BLaER1 treated with 17β-estradiol and CSF1 and Interleukin-3, amounts not matched to agents 10 nM and 100 nM (cell line): ENCODE measurements at regions not wholly inside any gene's neighbourhood (a gene's known extent, or its start where the extent isn't known, plus 50 kb on each side); places are given as distances from the start of the nearest gene placed in this dataset.
"Not testable (repeated sequence)": the region's sequence is repeated elsewhere in the genome, so short reads cannot be mapped to it uniquely, and the experiment has no call there.

Experiments used
- H3K27ac ChIP-seq, 11 experiments: shearing (Covaris generic); formaldehyde crosslinking; 2 replicates each; pipeline ENCODE4 v1.8.1; 2022
- H3K27me3 ChIP-seq, 11 experiments: shearing (Covaris generic); formaldehyde crosslinking; 2 replicates each; pipeline ENCODE4 v1.8.1; 2022
- H3K36me3 ChIP-seq, 11 experiments: shearing (Covaris generic); formaldehyde crosslinking; 2 replicates each; pipeline ENCODE4 v1.8.1; 2022
- H3K4me1 ChIP-seq, 10 experiments: shearing (Covaris generic); formaldehyde crosslinking; 2 replicates each; pipeline ENCODE4 v1.8.1; 2022
- H3K4me2 ChIP-seq, 11 experiments: shearing (Covaris generic); formaldehyde crosslinking; 2 replicates each; pipeline ENCODE4 v1.8.1; 2022
- H3K4me3 ChIP-seq, 10 experiments: shearing (Covaris generic); formaldehyde crosslinking; 2 replicates each; pipeline ENCODE4 v1.8.1; 2022
- H3K9ac ChIP-seq, 11 experiments: shearing (Covaris generic); formaldehyde crosslinking; 2 replicates each; pipeline ENCODE4 v1.8.1; 2022
- H3K9me3 ChIP-seq, 11 experiments: shearing (Covaris generic); formaldehyde crosslinking; replicated peaks in 1 of 11; 2 replicates each; pipeline ENCODE4 v1.8.1; 2022
- H4K20me1 ChIP-seq, 11 experiments: shearing (Covaris generic); formaldehyde crosslinking; 2 replicates each; pipeline ENCODE4 v1.8.1; 2022
- Cebpa-rat ChIP-seq, 11 experiments: shearing (Covaris generic); IDR thresholded peaks; 2 replicates each; pipeline ENCODE4 v1.8.1; 2022

DNA sequence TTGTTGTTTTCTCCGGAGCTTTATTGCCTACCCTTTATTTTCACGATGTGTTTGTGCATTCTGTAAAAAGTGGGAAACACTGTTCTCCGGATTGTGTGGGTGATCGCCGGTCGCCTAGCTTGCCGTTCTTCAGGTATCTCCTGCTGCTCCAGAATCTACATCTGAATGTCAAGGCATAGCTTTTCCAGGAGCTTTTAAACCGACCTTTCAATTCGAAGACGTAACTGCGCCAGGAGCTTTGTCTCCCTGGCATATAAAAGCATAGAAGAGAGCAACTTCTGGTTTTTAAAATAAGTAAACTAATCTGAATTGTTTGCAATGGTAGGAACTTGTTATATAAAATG is 96.0 kb downstream of the HFE start:
- Histone ChIP-seq H4K20me1 (peaks cover 0 to 25% (median 0%) of the 10 kb centered on the region in 11 experiments; a peak in 3 of 22 replicates), H3K27me3 (peaks cover 35 to 49% (median 42%) of the 10 kb centered on the region in 11 experiments), H3K4me3 (peak overlapping the region; percentile 44 to 67 (median 54); a peak in 19 of 20 replicates), H3K27ac (0 out of 22 replicates have a peak overlapping the region, but pooled peaks of 1 of the 11 experiments have one; percentile 28), H3K4me2 (peak overlapping the region in 10 of 11 experiments; percentile 58 to 82 (median 74); a peak in 20 of 22 replicates), H3K4me1 (peaks cover 3 to 14% (median 10%) of the 10 kb centered on the region in 10 experiments; a peak in 15 of 20 replicates), H3K36me3 (no peaks in the 10 kb centered on the region), H3K9me3 (peaks cover 7 to 34% (median 20%) of the 10 kb centered on the region in 11 experiments; a peak in 19 of 22 replicates), H3K9ac (0 out of 22 replicates have a peak overlapping the region, but pooled peaks of 2 of the 11 experiments have one; percentile 40 to 44)
- TF ChIP-seq Cebpa-rat (IDR thresholded peaks at IDR 0.05) = no peak

DNA sequence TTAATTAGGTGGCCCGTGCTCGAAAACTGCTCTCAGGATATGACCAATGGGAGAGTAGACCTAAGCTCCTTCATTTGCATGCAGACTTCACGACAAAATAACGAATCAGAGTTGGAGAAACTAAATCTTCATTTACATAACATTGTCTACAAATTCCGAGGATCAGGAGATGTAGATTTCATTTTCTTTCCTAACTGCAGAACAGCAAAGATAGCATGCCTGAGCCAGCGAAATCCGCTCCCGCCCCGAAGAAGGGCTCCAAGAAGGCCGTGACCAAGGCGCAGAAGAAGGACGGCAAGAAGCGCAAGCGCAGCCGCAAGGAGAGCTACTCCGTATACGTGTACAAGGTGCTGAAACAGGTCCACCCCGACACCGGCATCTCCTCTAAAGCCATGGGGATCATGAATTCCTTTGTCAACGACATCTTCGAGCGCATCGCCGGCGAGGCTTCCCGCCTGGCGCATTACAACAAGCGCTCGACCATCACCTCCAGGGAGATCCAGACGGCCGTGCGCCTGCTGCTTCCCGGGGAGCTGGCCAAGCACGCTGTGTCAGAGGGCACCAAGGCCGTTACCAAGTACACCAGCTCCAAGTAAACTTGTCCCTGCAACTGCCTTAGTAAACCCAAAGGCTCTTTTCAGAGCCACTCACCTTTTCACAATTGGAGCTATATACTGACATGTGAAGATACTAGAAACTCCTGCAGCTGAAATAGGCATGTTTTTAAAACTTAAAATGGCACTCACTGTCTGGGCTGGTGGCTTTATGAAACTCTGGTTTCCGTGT is 96.5 kb downstream of the HFE start:
- H3K4me3 ChIP-seq = peak overlapping the region; percentile 44 to 67 (median 54)
- H3K36me3 ChIP-seq = no peaks in the 10 kb centered on the region
- no peak for TF ChIP-seq Cebpa-rat (IDR thresholded peaks at IDR 0.05)
- H3K9ac ChIP-seq = peak overlapping the region in 10 of 11 experiments; percentile 6 to 57 (median 44); a peak in 16 of 22 replicates
- peaks cover 40 to 55% (median 47%) of the 10 kb centered on the region in 11 experiments for H3K27me3 ChIP-seq
- H3K27ac ChIP-seq = peak overlapping the region in 6 of 11 experiments; percentile 18 to 53 (median 36); a peak in 7 of 22 replicates
- peak overlapping the region; percentile 57 to 82 (median 73) for H3K4me2 ChIP-seq
- peaks cover 7 to 19% (median 16%) of the 10 kb centered on the region in 10 experiments; a peak in 16 of 20 replicates for H3K4me1 ChIP-seq
- peaks cover 0 to 31% (median 0%) of the 10 kb centered on the region in 11 experiments; a peak in 3 of 22 replicates for H4K20me1 ChIP-seq
- peaks cover 7 to 34% (median 20%) of the 10 kb centered on the region in 11 experiments; a peak in 19 of 22 replicates for H3K9me3 ChIP-seq

DNA sequence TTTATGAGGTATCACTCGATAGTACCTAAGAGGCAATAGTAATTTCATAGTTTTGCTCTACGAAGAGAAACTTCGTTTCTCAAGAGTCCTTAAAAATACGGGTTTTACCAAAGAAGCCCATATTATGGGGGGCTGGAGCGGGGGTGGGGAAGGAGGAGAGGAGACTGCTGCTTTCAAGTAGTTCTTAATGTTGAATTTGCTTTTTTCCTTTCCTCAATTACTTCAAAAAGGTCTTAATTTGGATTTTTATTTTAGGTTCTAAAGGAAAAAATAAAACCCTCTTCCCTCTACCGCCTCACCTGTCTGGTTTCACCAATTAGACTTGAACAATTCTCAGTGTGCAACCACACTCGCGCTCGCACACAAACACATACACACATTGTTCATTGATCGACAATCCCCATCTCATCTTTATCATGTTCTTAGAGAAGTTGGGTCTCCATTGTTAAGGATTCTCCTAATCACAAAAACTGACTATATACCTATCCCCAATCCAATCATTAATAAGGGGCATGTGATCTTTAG is 97.2 kb downstream of the HFE start:
- no peak for TF ChIP-seq Cebpa-rat (IDR thresholded peaks at IDR 0.05)
- H3K27me3 ChIP-seq = peaks cover 41 to 59% (median 52%) of the 10 kb centered on the region in 11 experiments
- H3K4me3 ChIP-seq = peak overlapping the region; percentile 44 to 67 (median 54)
- H3K9me3 ChIP-seq = peaks cover 7 to 34% (median 20%) of the 10 kb centered on the region in 11 experiments; a peak in 19 of 22 replicates
- H3K4me1 ChIP-seq = peaks cover 10 to 23% (median 21%) of the 10 kb centered on the region in 10 experiments; a peak in 19 of 20 replicates
- H3K27ac ChIP-seq = peak overlapping the region in 1 of 11 experiments; percentile 44; a peak in 2 of 22 replicates
- H3K4me2 ChIP-seq = peak overlapping the region; percentile 57 to 82 (median 73); a peak in 21 of 22 replicates
- peaks cover 0 to 37% (median 0%) of the 10 kb centered on the region in 11 experiments; a peak in 3 of 22 replicates for H4K20me1 ChIP-seq
- peak overlapping the region in 8 of 11 experiments; percentile 6 to 57 (median 44); a peak in 6 of 22 replicates for H3K9ac ChIP-seq
- H3K36me3 ChIP-seq = no peaks in the 10 kb centered on the region

DNA sequence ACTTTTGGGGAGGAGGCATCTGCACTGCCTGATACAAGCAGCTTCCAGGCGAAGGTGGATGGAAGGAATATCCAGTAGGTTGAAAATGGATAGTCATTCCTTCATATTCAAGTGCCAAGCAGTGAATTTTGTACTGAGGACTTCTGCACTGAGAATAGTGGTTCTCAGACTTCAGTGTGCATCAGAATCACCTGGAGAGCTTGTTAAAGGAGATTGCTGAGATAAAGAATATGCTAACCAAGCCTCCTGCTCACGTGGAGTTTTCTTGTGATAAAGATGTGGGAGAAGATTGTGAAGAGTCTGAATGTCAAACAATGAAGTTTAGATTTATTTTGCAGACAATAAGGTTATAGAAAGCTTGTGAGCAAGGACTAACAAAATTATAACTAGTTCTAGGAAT is 97.8 kb downstream of the HFE start:
- no peak for TF ChIP-seq Cebpa-rat (IDR thresholded peaks at IDR 0.05)
- H3K9ac ChIP-seq = no peak overlapping the region
- H3K9me3 ChIP-seq = peaks cover 7 to 34% (median 20%) of the 10 kb centered on the region in 11 experiments; a peak in 19 of 22 replicates
- peaks cover 0 to 43% (median 0%) of the 10 kb centered on the region in 11 experiments; a peak in 3 of 22 replicates for H4K20me1 ChIP-seq
- no peaks in the 10 kb centered on the region for H3K36me3 ChIP-seq
- H3K4me2 ChIP-seq = no peak overlapping the region; a peak in 1 of 22 replicates
- no peak overlapping the region for H3K4me3 ChIP-seq
- H3K27ac ChIP-seq = no peak overlapping the region
- H3K27me3 ChIP-seq = peaks cover 41 to 59% (median 53%) of the 10 kb centered on the region in 11 experiments
- peaks cover 16 to 29% (median 27%) of the 10 kb centered on the region in 10 experiments; a peak in 19 of 20 replicates for H3K4me1 ChIP-seq

DNA sequence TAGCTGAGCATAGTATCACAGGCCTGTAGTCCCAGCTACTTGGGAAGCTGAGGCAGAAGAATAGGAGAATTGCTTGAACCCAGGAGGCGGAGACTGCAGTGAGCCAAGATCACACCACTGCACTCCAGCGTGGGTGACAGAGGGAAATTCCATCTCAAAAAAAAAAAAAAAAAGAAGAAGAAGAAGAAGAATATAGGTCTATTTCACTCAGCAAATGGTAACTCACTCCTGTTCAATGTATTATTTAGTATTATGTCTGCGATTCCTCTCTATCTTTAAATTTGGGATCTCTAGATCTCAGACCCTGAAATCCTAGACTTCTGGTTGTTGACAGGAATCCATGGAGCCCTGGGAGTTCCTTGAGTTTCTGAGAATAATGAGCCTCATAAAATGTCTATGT is 98.6 kb downstream of the HFE start:
- Histone ChIP-seq H3K9ac (no peak overlapping the region), H3K27ac (no peak overlapping the region), H4K20me1 (peaks cover 0 to 51% (median 0%) of the 10 kb centered on the region in 11 experiments; a peak in 3 of 22 replicates), H3K9me3 (peaks cover 7 to 34% (median 20%) of the 10 kb centered on the region in 11 experiments; a peak in 19 of 22 replicates), H3K27me3 (peaks cover 41 to 59% (median 53%) of the 10 kb centered on the region in 11 experiments), H3K4me2 (no peak overlapping the region), H3K36me3 (no peaks in the 10 kb centered on the region), H3K4me1 (peaks cover 19 to 36% (median 28%) of the 10 kb centered on the region in 10 experiments; a peak in 19 of 20 replicates), H3K4me3 (no peak overlapping the region)
- no peak for TF ChIP-seq Cebpa-rat (IDR thresholded peaks at IDR 0.05)

DNA sequence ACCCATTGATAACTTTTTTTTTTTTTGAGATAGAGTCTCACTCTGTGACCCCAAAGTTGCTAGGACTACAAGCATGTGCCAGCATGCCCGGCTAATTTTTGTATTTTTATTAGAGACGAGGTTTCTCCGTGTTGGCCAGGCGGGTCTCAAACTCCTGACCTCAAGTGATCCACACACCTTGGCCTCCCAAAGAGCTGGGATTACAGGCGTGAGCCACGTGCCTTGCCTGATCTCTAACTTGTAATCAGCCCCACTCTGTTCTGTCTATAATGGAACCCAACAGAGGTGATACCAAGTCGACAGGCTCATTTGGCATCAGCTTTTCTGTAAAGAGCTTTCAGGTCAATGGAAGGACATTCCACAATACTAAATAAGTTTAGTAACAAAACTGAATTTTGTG is 99.4 kb downstream of the HFE start:
- Histone ChIP-seq H3K4me3 (no peak overlapping the region), H3K9ac (no peak overlapping the region), H3K4me1 (peaks cover 19 to 36% (median 28%) of the 10 kb centered on the region in 10 experiments; a peak in 19 of 20 replicates), H3K27ac (no peak overlapping the region), H3K36me3 (peaks cover 0 to 6% (median 0%) of the 10 kb centered on the region in 11 experiments; a peak in 1 of 22 replicates), H4K20me1 (peaks cover 0 to 59% (median 0%) of the 10 kb centered on the region in 11 experiments; a peak in 3 of 22 replicates), H3K9me3 (peaks cover 7 to 31% (median 19%) of the 10 kb centered on the region in 11 experiments; a peak in 19 of 22 replicates), H3K4me2 (no peak overlapping the region), H3K27me3 (peaks cover 41 to 59% (median 53%) of the 10 kb centered on the region in 11 experiments)
- no peak for TF ChIP-seq Cebpa-rat (IDR thresholded peaks at IDR 0.05)

DNA sequence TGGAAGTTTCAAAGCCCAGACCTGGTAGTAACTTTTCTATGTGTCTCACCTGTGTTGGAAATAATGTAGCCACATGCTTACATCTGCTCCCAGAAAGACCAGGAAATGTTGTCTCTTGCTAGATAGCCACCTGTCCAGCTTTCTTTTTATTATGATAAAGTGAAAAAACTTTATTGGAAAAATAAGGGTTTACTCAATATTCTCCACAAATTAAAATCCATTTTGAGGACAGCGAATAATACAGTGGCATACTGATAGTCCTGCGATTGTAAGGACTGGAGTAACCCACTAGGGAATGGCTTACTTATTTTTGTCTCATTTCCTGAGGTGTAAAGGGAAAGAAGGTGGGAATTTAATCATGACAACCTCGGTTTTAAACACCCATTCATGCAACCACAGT is 100.1 kb downstream of the HFE start:
- H3K4me3 ChIP-seq = no peak overlapping the region
- no peak overlapping the region for H3K4me2 ChIP-seq
- H3K36me3 ChIP-seq = peaks cover 0 to 6% (median 0%) of the 10 kb centered on the region in 11 experiments; a peak in 1 of 22 replicates
- peaks cover 19 to 36% (median 28%) of the 10 kb centered on the region in 10 experiments; a peak in 19 of 20 replicates for H3K4me1 ChIP-seq
- no peak for TF ChIP-seq Cebpa-rat (IDR thresholded peaks at IDR 0.05)
- H3K9ac ChIP-seq = no peak overlapping the region
- peaks cover 0 to 59% (median 0%) of the 10 kb centered on the region in 11 experiments; a peak in 3 of 22 replicates for H4K20me1 ChIP-seq
- H3K27me3 ChIP-seq = peaks cover 41 to 59% (median 53%) of the 10 kb centered on the region in 11 experiments
- no peak overlapping the region for H3K27ac ChIP-seq
- H3K9me3 ChIP-seq = peaks cover 7 to 27% (median 13%) of the 10 kb centered on the region in 11 experiments; a peak in 18 of 22 replicates

DNA sequence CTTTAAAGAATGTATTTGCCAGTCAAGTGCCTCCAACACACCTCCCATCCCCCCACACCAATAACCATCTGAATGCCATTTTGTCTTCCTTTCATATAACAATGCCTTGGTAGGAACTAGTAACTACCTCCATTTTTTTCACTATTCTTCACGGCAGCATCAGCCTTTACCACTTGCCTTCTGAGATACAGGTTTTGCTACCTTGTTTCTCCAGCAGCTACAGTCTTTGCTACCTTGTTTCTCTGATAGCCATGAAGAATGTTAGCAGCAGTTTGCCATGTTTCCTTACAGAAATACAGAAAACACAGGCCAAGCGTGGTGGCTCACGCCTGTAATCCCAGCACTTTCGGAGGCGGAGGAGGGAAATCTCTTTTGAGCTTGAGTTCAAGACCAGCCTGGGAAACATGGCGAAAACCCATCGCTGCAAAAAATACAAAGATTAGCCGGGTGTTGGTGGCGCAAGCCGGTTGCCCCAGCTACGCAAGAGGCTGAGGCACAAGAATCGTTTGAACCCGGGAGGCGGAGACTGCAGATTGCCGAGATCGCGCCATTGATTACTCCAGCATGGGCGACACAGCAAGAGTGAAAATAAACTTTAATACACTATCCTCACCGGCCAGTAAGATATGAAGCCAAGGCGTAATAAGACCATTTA is 100.9 kb downstream of the HFE start:
- Histone ChIP-seq H3K4me3 (peak overlapping the region; percentile 47 to 66 (median 56)), H3K27ac (peak overlapping the region in 10 of 11 experiments; percentile 24 to 79 (median 72); a peak in 18 of 22 replicates), H3K4me2 (peak overlapping the region; percentile 82 to 90 (median 87)), H3K4me1 (peaks cover 19 to 36% (median 28%) of the 10 kb centered on the region in 10 experiments; a peak in 19 of 20 replicates), H3K36me3 (peaks cover 0 to 11% (median 0%) of the 10 kb centered on the region in 11 experiments; a peak in 2 of 22 replicates), H4K20me1 (peaks cover 0 to 61% (median 0%) of the 10 kb centered on the region in 11 experiments; a peak in 3 of 22 replicates), H3K9ac (peak overlapping the region; percentile 32 to 76 (median 74); a peak in 18 of 22 replicates), H3K27me3 (peaks cover 37 to 53% (median 48%) of the 10 kb centered on the region in 11 experiments), H3K9me3 (peaks cover 3 to 20% (median 7%) of the 10 kb centered on the region in 11 experiments; a peak in 18 of 22 replicates)
- TF ChIP-seq Cebpa-rat (IDR thresholded peaks at IDR 0.05) = no peak; a peak in 1 of 22 replicates

DNA sequence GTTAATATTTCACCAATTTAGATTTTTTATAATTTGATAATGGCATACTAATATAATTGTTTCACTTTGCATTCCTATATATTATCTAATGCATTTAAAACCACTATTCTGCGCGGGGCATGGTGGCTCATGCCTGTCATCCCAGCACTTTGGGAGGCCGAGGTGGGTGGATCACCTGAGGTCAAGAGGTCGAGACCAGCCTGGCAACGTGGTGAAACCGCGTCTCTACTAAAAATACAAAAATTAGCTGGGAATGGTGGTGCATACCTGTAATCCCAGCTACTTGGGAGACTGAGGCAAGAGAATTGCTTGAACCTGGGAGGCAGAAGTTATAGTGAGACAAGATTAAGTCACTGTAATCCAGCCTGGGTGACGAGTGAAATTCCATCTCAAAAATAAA is 104.3 kb downstream of the HFE start:
- H3K9me3 ChIP-seq, H3K27ac ChIP-seq, H3K4me2 ChIP-seq, H3K9ac ChIP-seq, H3K4me3 ChIP-seq: not testable (repeated sequence)
- Histone ChIP-seq H3K4me1 (peaks cover 31 to 56% (median 45%) of the 10 kb centered on the region in 10 experiments; a peak in 19 of 20 replicates), H3K27me3 (peaks cover 4 to 20% (median 15%) of the 10 kb centered on the region in 11 experiments; a peak in 19 of 22 replicates), H4K20me1 (peaks cover 7 to 81% (median 10%) of the 10 kb centered on the region in 11 experiments), H3K36me3 (peaks cover 0 to 20% (median 0%) of the 10 kb centered on the region in 11 experiments; a peak in 2 of 22 replicates)
